HCT116 (cell line): ENCODE measurements at regions not wholly inside any gene's neighbourhood (a gene's known extent, or its start where the extent isn't known, plus 50 kb on each side); places are given as distances from the start of the nearest gene placed in this dataset.
"Not testable (repeated sequence)": the region's sequence is repeated elsewhere in the genome, so short reads cannot be mapped to it uniquely, and the experiment has no call there.

Experiments
- ATAC-seq: fragments of 200-7000 bp; cut with Tn5 transposase; 2 replicates; pipeline ENCODE4 v1.9.1; 2020; ENCODE audit warnings: mild to moderate bottlenecking, moderate library complexity
- BruUV-seq: library from RNA; stranded (reverse); fragments of 400-500 nt; replicated peaks from 2 replicates; lab custom pipeline; 2021; lab: Mats Ljungman, UMichigan
- CTCF ChIA-PET: fragments of 300-600 bp; sonication (Branson Sonifier 250); formaldehyde crosslinking; loops from one replicate; lab custom pipeline; 2021; ENCODE audit warnings: antibody characterized with exemption; lab: Charles Lee
- POLR2A ChIA-PET: fragments of 300-600, 350-600 bp; sonication (Branson Sonifier 250); formaldehyde crosslinking; loops from one replicate; lab custom pipeline; 2021; ENCODE audit warnings: antibody characterized with exemption; lab: Charles Lee
- RAD21 ChIA-PET, 2 experiments: fragments of 300-600 bp; sonication (Branson Sonifier 250); formaldehyde crosslinking; loops; one replicate each; lab custom pipeline; 2023; ENCODE audit warnings: low total read pairs in 2 of 2; ENCODE audit not compliant: uncharacterized antibody in 2 of 2, unreplicated experiment in 2 of 2, low non-redundant PET in 1 of 2; lab: Charles Lee
- DNase-seq: peaks from one replicate; pipeline ENCODE4 v3.0.0-alpha.2; 2010; ENCODE audit warnings: low read depth, low spot score
- H2AFZ ChIP-seq: fragments of 200-600 bp; shearing (Covaris generic), sonication (generic); 2 replicates; pipeline ENCODE4 v1.6.1; 2017; ENCODE audit warnings: low read depth, mixed run types, mixed read lengths, antibody characterized with exemption, low read length; ENCODE audit not compliant: poor library complexity, severe bottlenecking
- H3K27ac ChIP-seq: 2 replicates; pipeline ENCODE4 v1.5.1; 2012; ENCODE audit warnings: low read depth, low read length
- H3K27me3 ChIP-seq: fragments of 200-600 bp; sonication (generic); 2 replicates; pipeline ENCODE4 v1.6.1; 2016; ENCODE audit warnings: mixed run types, low read length, mixed read lengths; ENCODE audit not compliant: insufficient read depth
- H3K36me3 ChIP-seq, 2 experiments: fragments of 200-500 bp in 1 of 2; fragments of 200-600 bp in 1 of 2; sonication (Bioruptor generic) in 1 of 2; sonication (generic) in 1 of 2; 2 replicates each; pipeline versions ENCODE4 v1.5.1 to v1.6.1; 2014 to 2016; ENCODE audit warnings: low read length in 2 of 2, inconsistent platforms in 1 of 2, mixed read lengths in 1 of 2, mixed run types in 1 of 2; ENCODE audit not compliant: insufficient read depth in 2 of 2, control insufficient read depth in 1 of 2
- H3K4me1 ChIP-seq, 2 experiments: fragments of 200-600 bp in 1 of 2; sonication (generic) in 1 of 2; 2 replicates each; pipeline versions ENCODE4 v1.5.1 to v1.6.1; 2012 to 2017; ENCODE audit warnings: low read length in 2 of 2, inconsistent platforms in 1 of 2, mild to moderate bottlenecking in 1 of 2, mixed read lengths in 1 of 2, mixed run types in 1 of 2, moderate library complexity in 1 of 2; ENCODE audit not compliant: insufficient read depth in 2 of 2, control insufficient read depth in 1 of 2
- H3K4me2 ChIP-seq: fragments of 200-600 bp; sonication (generic); 2 replicates; pipeline ENCODE4 v1.6.1; 2017; ENCODE audit warnings: mixed run types, low read length, mixed read lengths
- H3K4me3 ChIP-seq, 2 experiments: fragments of 200-600 bp in 1 of 2; sonication (generic) in 1 of 2; replicated peaks in 1 of 2; 2 replicates each; pipeline ENCODE4 v1.5.1; 2011 to 2016; ENCODE audit warnings: low read length in 2 of 2, control low read depth in 1 of 2, low read depth in 1 of 2, mild to moderate bottlenecking in 1 of 2, mixed read lengths in 1 of 2, mixed run types in 1 of 2
- H3K79me2 ChIP-seq: fragments of 200-600 bp; sonication (generic); 2 replicates; pipeline ENCODE4 v1.6.1; 2017; ENCODE audit warnings: mild to moderate bottlenecking, mixed run types, low read length, moderate library complexity, mixed read lengths; ENCODE audit not compliant: insufficient read depth
- H3K9ac ChIP-seq: fragments of 200-600 bp; sonication (generic); 2 replicates; pipeline ENCODE4 v1.6.1; 2016; ENCODE audit warnings: low read length, mixed read lengths
- H3K9me2 ChIP-seq: fragments of 200-600 bp; sonication (generic), shearing (Covaris generic); 2 replicates; pipeline ENCODE4 v1.6.1; 2017; ENCODE audit warnings: mixed run types, mild to moderate bottlenecking, moderate library complexity; ENCODE audit not compliant: insufficient read depth
- H3K9me3 ChIP-seq, 2 experiments: fragments of 200-500 bp in 1 of 2; fragments of 200-600 bp in 1 of 2; sonication (Bioruptor generic) in 1 of 2; sonication (generic) in 1 of 2; 2 replicates each; pipeline ENCODE4 v1.6.1; 2014 to 2017; ENCODE audit warnings: low read length in 2 of 2, mixed read lengths in 2 of 2, inconsistent platforms in 1 of 2, low read depth in 1 of 2, mild to moderate bottlenecking in 1 of 2, mixed run types in 1 of 2, moderate library complexity in 1 of 2; ENCODE audit not compliant: control insufficient read depth in 1 of 2, insufficient read depth in 1 of 2
- H4K20me1 ChIP-seq: fragments of 200-600 bp; sonication (generic), shearing (Covaris generic); 2 replicates; pipeline ENCODE4 v1.6.1; 2017; ENCODE audit warnings: mixed run types, mild to moderate bottlenecking, moderate library complexity; ENCODE audit not compliant: insufficient read depth
- POLR2A ChIP-seq: IDR thresholded peaks from 2 replicates; pipeline ENCODE4 v1.7.0; 2011; ENCODE audit warnings: borderline replicate concordance; ENCODE audit not compliant: insufficient read depth, insufficient read length; ENCODE audit errors: extremely low read depth
- RAD21 ChIP-seq: IDR thresholded peaks from 2 replicates; pipeline ENCODE4 v1.6.1; 2012; ENCODE audit warnings: low read depth, mild to moderate bottlenecking
- SIN3A ChIP-seq: IDR thresholded peaks from 2 replicates; pipeline ENCODE4 v1.6.1; 2012; ENCODE audit warnings: low read depth
- SRF ChIP-seq: IDR thresholded peaks from 2 replicates; pipeline ENCODE4 v1.6.1; 2012; ENCODE audit warnings: low read depth
- TCF7L2 ChIP-seq: IDR thresholded peaks from 2 replicates; pipeline ENCODE4 v1.7.0; 2011; ENCODE audit warnings: borderline replicate concordance, inconsistent platforms; ENCODE audit not compliant: insufficient read depth, insufficient read length; ENCODE audit errors: extremely low read depth
- YY1 ChIP-seq: IDR thresholded peaks from 2 replicates; pipeline ENCODE4 v1.6.1; 2011; ENCODE audit warnings: low read length, low read depth, moderate library complexity, mild to moderate bottlenecking; ENCODE audit not compliant: insufficient replicate concordance; ENCODE audit errors: extremely low read depth
- intact Hi-C: fragments of 100-400 bp; cut with micrococcal nuclease; formaldehyde crosslinking; loops from 2 replicates; pipeline ENCODE4 v1.10.0; 2022
- TF ChIP-seq, protein P1 (sequence below): IDR thresholded peaks from 2 replicates; pipeline ENCODE4 v1.6.1; 2011; ENCODE audit warnings: mild to moderate bottlenecking, low read length, moderate library complexity; ENCODE audit not compliant: insufficient replicate concordance; ENCODE audit errors: extremely low read depth

GRCh38 chr1:244330318-244330625, 121.4 kb downstream of the ADSS2 start:
- no peak overlapping the region for H3K4me3 ChIP-seq
- POLR2A ChIA-PET = no interaction called here
- DNase-seq = no peak
- peaks cover 0 to 14% of the 10 kb centered on the region in 2 experiments; a peak in 1 of 4 replicates for H3K4me1 ChIP-seq
- intact Hi-C loops = no loop called here
- no peak overlapping the region for H3K9ac ChIP-seq
- H3K36me3 ChIP-seq = no peaks in the 10 kb centered on the region
- H2AFZ ChIP-seq = peak overlapping the region; percentile 8
- BruUV-seq = no TSS peak
- CTCF ChIA-PET = no interaction called here
- H3K4me2 ChIP-seq = no peak overlapping the region
- RAD21 ChIA-PET = no interaction called here
- no peaks in the 10 kb centered on the region for H3K9me2 ChIP-seq
- no peak for TF ChIP-seq SRF
- TF ChIP-seq TCF7L2 = no peak
- TF ChIP-seq RAD21 = no peak
- TF ChIP-seq YY1 = no peak
- TF ChIP-seq SIN3A = no peak
- TF ChIP-seq POLR2A = no peak
- TF ChIP-seq, protein P1, sequence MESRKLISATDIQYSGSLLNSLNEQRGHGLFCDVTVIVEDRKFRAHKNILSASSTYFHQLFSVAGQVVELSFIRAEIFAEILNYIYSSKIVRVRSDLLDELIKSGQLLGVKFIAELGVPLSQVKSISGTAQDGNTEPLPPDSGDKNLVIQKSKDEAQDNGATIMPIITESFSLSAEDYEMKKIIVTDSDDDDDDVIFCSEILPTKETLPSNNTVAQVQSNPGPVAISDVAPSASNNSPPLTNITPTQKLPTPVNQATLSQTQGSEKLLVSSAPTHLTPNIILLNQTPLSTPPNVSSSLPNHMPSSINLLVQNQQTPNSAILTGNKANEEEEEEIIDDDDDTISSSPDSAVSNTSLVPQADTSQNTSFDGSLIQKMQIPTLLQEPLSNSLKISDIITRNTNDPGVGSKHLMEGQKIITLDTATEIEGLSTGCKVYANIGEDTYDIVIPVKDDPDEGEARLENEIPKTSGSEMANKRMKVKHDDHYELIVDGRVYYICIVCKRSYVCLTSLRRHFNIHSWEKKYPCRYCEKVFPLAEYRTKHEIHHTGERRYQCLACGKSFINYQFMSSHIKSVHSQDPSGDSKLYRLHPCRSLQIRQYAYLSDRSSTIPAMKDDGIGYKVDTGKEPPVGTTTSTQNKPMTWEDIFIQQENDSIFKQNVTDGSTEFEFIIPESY = no peak
- no peak overlapping the region for H3K27ac ChIP-seq
- H3K9me3 ChIP-seq = no peaks in the 10 kb centered on the region
- no peaks in the 10 kb centered on the region for H3K79me2 ChIP-seq
- H3K27me3 ChIP-seq = no peaks in the 10 kb centered on the region; the same call in 1 of the 2 replicates
- no peaks in the 10 kb centered on the region for H4K20me1 ChIP-seq
- no peak for ATAC-seq

GRCh38 chr1:244332761-244333160, 118.9 kb downstream of the ADSS2 start:
- H3K9me2 ChIP-seq, BruUV-seq, H4K20me1 ChIP-seq, H3K4me1 ChIP-seq, ATAC-seq, H3K9me3 ChIP-seq, H3K79me2 ChIP-seq, intact Hi-C loops, H3K27ac ChIP-seq, H3K27me3 ChIP-seq, H3K4me2 ChIP-seq, DNase-seq, RAD21 ChIA-PET, H2AFZ ChIP-seq, H3K9ac ChIP-seq, H3K4me3 ChIP-seq, CTCF ChIA-PET, H3K36me3 ChIP-seq: not testable (repeated sequence)
- POLR2A ChIA-PET = interaction anchor here (0.6 kb wide), 1 partner anchor 267 kb away, joined by 3 read pairs; no protein-coding TSS in a partner anchor

DNA sequence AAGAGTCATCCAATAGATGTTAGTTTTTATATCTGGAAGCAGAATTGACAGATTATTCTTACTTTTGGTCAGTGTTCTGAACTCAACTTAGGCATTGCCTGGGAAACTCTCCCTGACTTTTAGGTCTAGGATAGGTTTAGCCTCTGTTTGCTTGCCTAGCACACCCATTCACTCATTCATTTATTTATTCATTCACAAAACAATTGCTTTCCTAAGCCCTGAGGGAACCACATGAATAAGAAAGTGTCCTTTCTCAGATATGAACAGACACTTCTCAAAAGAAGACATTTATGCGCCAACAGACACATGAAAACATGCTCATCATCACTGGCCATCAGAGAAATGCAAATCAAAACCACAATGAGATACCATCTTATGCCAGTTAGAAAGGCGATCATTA, 117.4 kb downstream of the ADSS2 start:
- H3K4me1 ChIP-seq, H4K20me1 ChIP-seq, H3K4me3 ChIP-seq, H3K9me2 ChIP-seq, CTCF ChIA-PET, H3K4me2 ChIP-seq, H3K36me3 ChIP-seq, BruUV-seq, H3K79me2 ChIP-seq, H3K9me3 ChIP-seq, H3K27ac ChIP-seq, H2AFZ ChIP-seq, H3K9ac ChIP-seq, ATAC-seq, H3K27me3 ChIP-seq, intact Hi-C loops, POLR2A ChIA-PET, DNase-seq, RAD21 ChIA-PET: not testable (repeated sequence)
